MCF 10A (cell line): ENCODE measurements at regions not wholly inside any gene's neighbourhood (a gene's known extent, or its start where the extent isn't known, plus 50 kb on each side); places are given as distances from the start of the nearest gene placed in this dataset.
"Not testable (repeated sequence)": the region's sequence is repeated elsewhere in the genome, so short reads cannot be mapped to it uniquely, and the experiment has no call there.

Source experiments
- BruUV-seq: library from RNA; stranded (reverse); fragments of 400-500 nt; replicated peaks from 2 replicates; lab custom pipeline; 2021; lab: Mats Ljungman, UMichigan
- CTCF ChIA-PET: fragments of 300-600 bp; sonication (Branson Sonifier 250); formaldehyde crosslinking; extraction: SDS; loops from one replicate; lab custom pipeline; 2021; ENCODE audit warnings: antibody characterized with exemption, inconsistent platforms; lab: Yijun Ruan, JAX
- POLR2A ChIA-PET: fragments of 300-600, 350-650 bp; sonication (Branson Sonifier 250); formaldehyde crosslinking; extraction: SDS; loops from one replicate; lab custom pipeline; 2020; ENCODE audit warnings: antibody characterized with exemption, inconsistent platforms; lab: Yijun Ruan, JAX
- DNase-seq: peaks from one replicate; pipeline ENCODE4 v3.0.0-alpha.2; 2018; ENCODE audit not compliant: unreplicated experiment
- H3K27ac Mint-ChIP-seq: one replicate; pipeline ENCODE4 v1.8.0; 2022; ENCODE audit warnings: mild to moderate bottlenecking, low read depth, mixed read lengths; ENCODE audit not compliant: unreplicated experiment
- H3K27me3 Mint-ChIP-seq: one replicate; pipeline ENCODE4 v1.8.0; 2022; ENCODE audit warnings: mixed read lengths; ENCODE audit not compliant: insufficient read depth, unreplicated experiment
- H3K36me3 Mint-ChIP-seq: one replicate; pipeline ENCODE4 v1.8.0; 2022; ENCODE audit warnings: mild to moderate bottlenecking, moderate library complexity, mixed read lengths; ENCODE audit not compliant: insufficient read depth, unreplicated experiment
- H3K4me1 Mint-ChIP-seq: one replicate; pipeline ENCODE4 v1.8.0; 2022; ENCODE audit warnings: mixed read lengths; ENCODE audit not compliant: insufficient read depth, unreplicated experiment
- H3K4me3 Mint-ChIP-seq: one replicate; pipeline ENCODE4 v1.8.0; 2022; ENCODE audit warnings: mild to moderate bottlenecking, moderate library complexity, mixed read lengths; ENCODE audit not compliant: unreplicated experiment
- H3K9me3 Mint-ChIP-seq: one replicate; pipeline ENCODE4 v1.8.0; 2022; ENCODE audit warnings: mixed read lengths; ENCODE audit not compliant: unreplicated experiment
- intact Hi-C: fragments of 100-400 bp; cut with micrococcal nuclease; formaldehyde crosslinking; loops from 2 replicates; pipeline ENCODE4 v1.14.1; 2022
- TF ChIP-seq, protein P1 (sequence below): fragments of 200-600 bp; IDR thresholded peaks from one replicate; pipeline ENCODE4 v1.8.0; 2022; ENCODE audit warnings: antibody characterized with exemption, mild to moderate bottlenecking; ENCODE audit not compliant: unreplicated experiment

DNA sequence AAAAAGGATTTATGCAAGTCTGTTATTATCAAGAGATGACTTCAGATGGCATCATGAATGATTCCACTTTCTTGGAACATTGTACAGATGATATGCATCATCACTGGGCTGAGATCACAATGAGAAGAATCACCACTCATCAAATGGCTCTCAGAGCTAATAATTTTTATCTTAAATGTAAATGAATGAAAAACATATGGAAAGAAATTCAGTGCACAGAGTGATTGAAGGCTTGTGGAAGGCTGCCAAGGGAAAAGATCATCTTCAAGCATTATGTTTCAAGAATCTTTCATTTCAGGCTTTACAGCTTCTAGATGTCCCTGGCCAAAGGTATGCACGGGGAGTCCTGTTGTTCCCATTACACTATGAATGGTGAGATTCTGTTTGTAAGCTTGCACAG lies 955.7 kb downstream of the TTLL7 start:
- no peaks in the 10 kb centered on the region for H3K9me3 Mint-ChIP-seq
- ChIA-PET CTCF (no interaction called here), POLR2A (no interaction called here)
- H3K36me3 Mint-ChIP-seq, result no peaks in the 10 kb centered on the region
- intact Hi-C loops, result no loop called here
- no peak overlapping the region for H3K4me3 Mint-ChIP-seq
- DNase-seq, result no peak
- H3K27ac Mint-ChIP-seq, result no peak overlapping the region
- no peaks in the 10 kb centered on the region for H3K4me1 Mint-ChIP-seq
- H3K27me3 Mint-ChIP-seq, result no peaks in the 10 kb centered on the region
- BruUV-seq, result no TSS peak
- TF ChIP-seq, protein P1, sequence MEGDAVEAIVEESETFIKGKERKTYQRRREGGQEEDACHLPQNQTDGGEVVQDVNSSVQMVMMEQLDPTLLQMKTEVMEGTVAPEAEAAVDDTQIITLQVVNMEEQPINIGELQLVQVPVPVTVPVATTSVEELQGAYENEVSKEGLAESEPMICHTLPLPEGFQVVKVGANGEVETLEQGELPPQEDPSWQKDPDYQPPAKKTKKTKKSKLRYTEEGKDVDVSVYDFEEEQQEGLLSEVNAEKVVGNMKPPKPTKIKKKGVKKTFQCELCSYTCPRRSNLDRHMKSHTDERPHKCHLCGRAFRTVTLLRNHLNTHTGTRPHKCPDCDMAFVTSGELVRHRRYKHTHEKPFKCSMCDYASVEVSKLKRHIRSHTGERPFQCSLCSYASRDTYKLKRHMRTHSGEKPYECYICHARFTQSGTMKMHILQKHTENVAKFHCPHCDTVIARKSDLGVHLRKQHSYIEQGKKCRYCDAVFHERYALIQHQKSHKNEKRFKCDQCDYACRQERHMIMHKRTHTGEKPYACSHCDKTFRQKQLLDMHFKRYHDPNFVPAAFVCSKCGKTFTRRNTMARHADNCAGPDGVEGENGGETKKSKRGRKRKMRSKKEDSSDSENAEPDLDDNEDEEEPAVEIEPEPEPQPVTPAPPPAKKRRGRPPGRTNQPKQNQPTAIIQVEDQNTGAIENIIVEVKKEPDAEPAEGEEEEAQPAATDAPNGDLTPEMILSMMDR, result no peak

DNA sequence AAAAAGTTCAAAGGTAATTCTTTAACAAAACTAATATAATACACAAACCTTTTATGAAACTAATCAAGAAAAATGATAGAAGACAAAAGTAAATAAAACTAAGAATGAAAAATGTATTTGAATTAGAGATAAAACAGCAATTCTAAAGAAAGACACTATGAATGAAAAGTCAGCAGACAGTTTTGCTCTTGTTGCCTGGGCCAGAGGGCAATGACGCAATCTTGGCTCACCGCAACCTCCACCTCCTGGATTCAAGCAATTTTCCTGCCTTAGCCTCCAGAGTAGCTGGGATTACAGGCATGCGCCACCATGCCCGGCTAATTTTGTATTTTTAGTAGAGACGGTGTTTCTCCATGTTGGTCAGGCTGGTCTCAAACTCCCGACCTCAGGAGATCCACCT lies 959.8 kb downstream of the TTLL7 start:
- H3K27me3 Mint-ChIP-seq, intact Hi-C loops: not testable (repeated sequence)

DNA sequence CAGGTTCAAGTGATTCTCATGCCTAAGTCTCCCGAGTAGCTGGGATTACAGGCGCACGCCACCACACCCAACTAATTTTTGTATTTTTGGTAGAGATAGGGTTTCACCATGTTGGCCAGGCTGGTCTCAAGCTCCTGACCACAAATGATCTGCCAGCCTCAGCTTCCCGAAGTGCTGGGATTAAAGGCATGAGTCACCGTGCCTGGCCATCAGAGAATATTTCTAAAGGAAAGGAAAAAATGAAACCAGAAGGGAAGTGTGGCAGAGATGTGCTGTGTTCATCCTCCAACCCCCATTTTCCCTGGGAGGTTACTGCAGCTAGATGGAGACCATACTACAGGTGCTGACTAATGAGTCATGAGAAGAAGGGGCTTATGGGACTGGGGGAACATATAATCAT lies 964.1 kb downstream of the TTLL7 start:
- no TSS peak for BruUV-seq
- H3K27ac Mint-ChIP-seq, result no peak overlapping the region
- H3K4me3 Mint-ChIP-seq, result no peak overlapping the region
- CTCF ChIA-PET, result no interaction called here
- no peaks in the 10 kb centered on the region for H3K27me3 Mint-ChIP-seq
- H3K36me3 Mint-ChIP-seq, result no peaks in the 10 kb centered on the region
- DNase-seq, result peak; percentile 10
- H3K4me1 Mint-ChIP-seq, result peaks cover 13% of the 10 kb centered on the region
- intact Hi-C loops, result no loop called here
- TF ChIP-seq, protein P1, result no peak
- H3K9me3 Mint-ChIP-seq, result peaks cover 8% of the 10 kb centered on the region
- POLR2A ChIA-PET, result no interaction called here

More for the DNA sequence above, 959.8 kb downstream of the TTLL7 start:
- H3K4me3 Mint-ChIP-seq, CTCF ChIA-PET, DNase-seq, H3K4me1 Mint-ChIP-seq, H3K27ac Mint-ChIP-seq, H3K36me3 Mint-ChIP-seq, POLR2A ChIA-PET, BruUV-seq, H3K9me3 Mint-ChIP-seq: not testable (repeated sequence)

DNA sequence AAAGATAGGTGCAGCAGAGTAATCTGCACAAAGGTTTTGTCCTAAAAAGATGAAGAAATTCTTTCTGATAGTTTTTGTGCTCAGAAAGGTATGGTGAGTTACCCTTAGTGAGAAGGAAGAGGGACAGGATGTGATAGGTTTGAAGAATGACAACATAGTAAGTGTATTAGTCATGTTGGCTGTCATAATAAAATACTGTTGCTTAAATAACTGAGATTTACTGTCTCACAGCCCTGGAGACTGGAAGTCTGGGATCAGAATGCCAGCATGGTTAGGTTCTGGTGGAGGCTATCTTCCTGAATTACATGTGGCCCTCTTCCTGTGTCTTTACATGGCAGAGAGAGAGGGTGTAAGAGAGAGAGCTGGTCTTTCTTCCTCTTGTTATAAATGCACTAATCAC lies 965.2 kb downstream of the TTLL7 start:
- H3K4me3 Mint-ChIP-seq, result no peak overlapping the region
- CTCF ChIA-PET, result no interaction called here
- DNase-seq, result peak; percentile 46
- no TSS peak for BruUV-seq
- peaks cover 13% of the 10 kb centered on the region for H3K4me1 Mint-ChIP-seq
- peak overlapping the region; percentile 61 for H3K27ac Mint-ChIP-seq
- no peaks in the 10 kb centered on the region for H3K36me3 Mint-ChIP-seq
- TF ChIP-seq, protein P1, result no peak
- peaks cover 8% of the 10 kb centered on the region for H3K9me3 Mint-ChIP-seq
- no peaks in the 10 kb centered on the region for H3K27me3 Mint-ChIP-seq
- POLR2A ChIA-PET, result interaction anchor here (0.5 kb wide), 1 partner anchor 27 kb away, joined by 3 read pairs; no protein-coding TSS in a partner anchor
- intact Hi-C loops, result no loop called here

DNA sequence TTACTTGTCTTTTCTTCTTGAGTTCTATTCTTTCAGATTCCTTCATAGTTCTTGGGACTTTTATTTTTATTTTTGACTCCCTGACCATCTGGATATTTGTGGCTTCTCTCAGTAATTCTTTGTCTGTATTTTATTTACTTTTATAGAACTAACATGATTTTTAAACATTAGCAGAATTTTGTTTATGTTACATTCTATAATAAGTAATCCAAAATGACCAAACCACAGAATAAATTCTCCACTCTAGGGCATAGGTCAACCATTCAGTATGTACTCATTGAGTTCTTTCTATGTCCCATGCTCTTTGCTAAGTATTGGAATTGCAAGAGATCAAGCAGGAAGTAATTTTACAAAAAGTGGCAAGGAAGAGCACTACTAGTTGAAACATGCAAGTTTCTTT lies 969.0 kb downstream of the TTLL7 start:
- TF ChIP-seq, protein P1, result no peak
- peaks cover 13% of the 10 kb centered on the region for H3K4me1 Mint-ChIP-seq
- H3K4me3 Mint-ChIP-seq, result no peak overlapping the region
- ChIA-PET POLR2A (no interaction called here), CTCF (interaction anchor here (0.7 kb wide), 2 partner anchors 41 to 344 kb away, joined by 3 read pairs; no protein-coding TSS in a partner anchor)
- peaks cover 8% of the 10 kb centered on the region for H3K9me3 Mint-ChIP-seq
- DNase-seq, result no peak
- no peaks in the 10 kb centered on the region for H3K27me3 Mint-ChIP-seq
- H3K27ac Mint-ChIP-seq, result no peak overlapping the region
- intact Hi-C loops, result no loop called here
- H3K36me3 Mint-ChIP-seq, result peaks cover 2% of the 10 kb centered on the region
- BruUV-seq, result no TSS peak
